ENCODE measurements at regions not wholly inside any gene's neighbourhood (a gene's known extent, or its start where the extent isn't known, plus 50 kb on each side); places are given as distances from the start of the nearest gene placed in this dataset.

DNA sequence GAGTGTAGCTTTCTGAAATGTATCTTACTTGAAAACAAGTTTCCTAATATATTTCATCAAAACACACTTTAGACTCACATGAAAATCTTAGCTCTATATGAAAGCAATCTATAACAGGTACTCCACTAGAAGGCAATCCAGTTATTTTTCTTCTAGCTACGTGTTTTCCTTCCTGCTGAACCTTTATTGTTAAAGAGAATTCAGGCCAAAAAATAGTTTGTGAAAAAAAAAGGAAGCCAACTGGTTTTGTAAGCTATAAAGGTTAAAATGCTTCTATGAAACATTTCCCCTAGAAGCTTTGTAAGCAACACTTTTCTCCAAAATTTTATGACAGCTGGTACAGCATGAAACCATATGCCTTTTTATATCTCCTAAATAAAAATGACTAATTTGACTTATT is 304.7 kb upstream of the DIAPH2 start:
- TF ChIP-seq, protein P1, sequence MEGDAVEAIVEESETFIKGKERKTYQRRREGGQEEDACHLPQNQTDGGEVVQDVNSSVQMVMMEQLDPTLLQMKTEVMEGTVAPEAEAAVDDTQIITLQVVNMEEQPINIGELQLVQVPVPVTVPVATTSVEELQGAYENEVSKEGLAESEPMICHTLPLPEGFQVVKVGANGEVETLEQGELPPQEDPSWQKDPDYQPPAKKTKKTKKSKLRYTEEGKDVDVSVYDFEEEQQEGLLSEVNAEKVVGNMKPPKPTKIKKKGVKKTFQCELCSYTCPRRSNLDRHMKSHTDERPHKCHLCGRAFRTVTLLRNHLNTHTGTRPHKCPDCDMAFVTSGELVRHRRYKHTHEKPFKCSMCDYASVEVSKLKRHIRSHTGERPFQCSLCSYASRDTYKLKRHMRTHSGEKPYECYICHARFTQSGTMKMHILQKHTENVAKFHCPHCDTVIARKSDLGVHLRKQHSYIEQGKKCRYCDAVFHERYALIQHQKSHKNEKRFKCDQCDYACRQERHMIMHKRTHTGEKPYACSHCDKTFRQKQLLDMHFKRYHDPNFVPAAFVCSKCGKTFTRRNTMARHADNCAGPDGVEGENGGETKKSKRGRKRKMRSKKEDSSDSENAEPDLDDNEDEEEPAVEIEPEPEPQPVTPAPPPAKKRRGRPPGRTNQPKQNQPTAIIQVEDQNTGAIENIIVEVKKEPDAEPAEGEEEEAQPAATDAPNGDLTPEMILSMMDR (IDR thresholded peaks at IDR 0.05), result no peak
- H3K4me1 ChIP-seq, result no peaks in the 10 kb centered on the region
- no peaks in the 10 kb centered on the region for H3K36me3 ChIP-seq
- DNase-seq, result no peak
- H3K9me3 ChIP-seq, result no peaks in the 10 kb centered on the region
- no peak overlapping the region for H3K27ac ChIP-seq
- intact Hi-C loops (cut with DNase I; ENCODE audit: low total_unique reads), result no loop called here
- H3K27me3 ChIP-seq, result no peaks in the 10 kb centered on the region
- no peak overlapping the region for H3K4me3 ChIP-seq

DNA sequence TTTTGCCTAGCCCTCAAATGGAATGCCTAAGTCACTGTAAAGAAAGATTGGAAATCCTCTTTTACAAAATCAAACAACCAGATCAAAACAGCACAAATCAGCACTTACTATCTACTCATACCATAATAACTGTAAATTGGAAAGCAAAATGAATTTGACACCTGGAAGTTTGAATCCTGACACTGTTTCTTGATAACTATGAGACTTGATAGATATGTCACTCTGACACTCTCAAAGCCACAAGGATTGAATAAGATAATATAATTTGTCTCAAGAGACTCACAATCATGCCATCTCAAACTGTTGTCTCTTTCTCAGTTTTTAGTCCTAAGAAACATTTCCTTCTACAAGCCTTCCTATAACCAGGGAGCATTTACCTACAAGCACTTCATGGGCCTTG is 302.6 kb upstream of the DIAPH2 start:
- Histone ChIP-seq H3K27me3 (no peaks in the 10 kb centered on the region), H3K4me3 (no peak overlapping the region), H3K36me3 (no peaks in the 10 kb centered on the region), H3K4me1 (no peaks in the 10 kb centered on the region), H3K27ac (no peak overlapping the region), H3K9me3 (no peaks in the 10 kb centered on the region)
- intact Hi-C loops (cut with DNase I; ENCODE audit: low total_unique reads), result no loop called here
- no peak for DNase-seq
- TF ChIP-seq, protein P1 (IDR thresholded peaks at IDR 0.05), result no peak

DNA sequence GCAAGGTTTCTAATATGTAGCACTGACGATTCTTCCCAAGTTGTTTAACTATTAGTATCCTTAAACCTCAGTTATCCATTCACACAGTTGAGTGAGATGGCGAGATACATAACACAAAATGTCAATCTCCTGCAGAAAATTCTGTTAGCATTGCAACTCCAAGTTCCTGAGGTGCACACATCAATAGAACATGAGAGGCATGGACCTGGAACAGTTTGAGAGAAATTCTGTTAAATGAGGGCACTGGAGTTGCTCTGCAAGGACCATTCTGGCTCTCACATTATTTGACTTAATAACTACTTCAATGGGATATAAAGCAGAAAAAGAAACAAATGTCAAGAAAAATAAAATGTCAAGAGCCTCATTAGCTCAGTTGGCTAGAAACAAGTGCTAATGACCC is 301.2 kb upstream of the DIAPH2 start:
- Histone ChIP-seq H3K36me3 (no peaks in the 10 kb centered on the region), H3K4me3 (no peak overlapping the region), H3K9me3 (no peaks in the 10 kb centered on the region), H3K27me3 (no peaks in the 10 kb centered on the region), H3K27ac (no peak overlapping the region), H3K4me1 (no peaks in the 10 kb centered on the region)
- DNase-seq, result no peak
- intact Hi-C loops (cut with DNase I; ENCODE audit: low total_unique reads), result no loop called here
- TF ChIP-seq, protein P1 (IDR thresholded peaks at IDR 0.05), result no peak

- DNase-seq, result no peak
- no peak overlapping the region for H3K27ac ChIP-seq
- no peaks in the 10 kb centered on the region for H3K27me3 ChIP-seq
- no peaks in the 10 kb centered on the region for H3K9me3 ChIP-seq
- H3K4me1 ChIP-seq, result no peaks in the 10 kb centered on the region
- intact Hi-C loops (cut with DNase I; ENCODE audit: low total_unique reads), result no loop called here
- TF ChIP-seq, protein P1 (IDR thresholded peaks at IDR 0.05), result no peak
- no peak overlapping the region for H3K4me3 ChIP-seq
- H3K36me3 ChIP-seq, result no peaks in the 10 kb centered on the region
Measured at GRCh38 chrX:96386325-96386724, 298.3 kb upstream of the DIAPH2 start.

- no peak for DNase-seq
- Histone ChIP-seq H3K9me3 (no peaks in the 10 kb centered on the region), H3K4me1 (no peaks in the 10 kb centered on the region), H3K27me3 (no peaks in the 10 kb centered on the region), H3K36me3 (no peaks in the 10 kb centered on the region), H3K27ac (no peak overlapping the region), H3K4me3 (no peak overlapping the region)
- TF ChIP-seq, protein P1 (IDR thresholded peaks at IDR 0.05), result no peak
- intact Hi-C loops (cut with DNase I; ENCODE audit: low total_unique reads), result no loop called here
Measured at GRCh38 chrX:96386981-96387380, 297.7 kb upstream of the DIAPH2 start.

- H3K27ac ChIP-seq, result no peak overlapping the region
- TF ChIP-seq, protein P1 (IDR thresholded peaks at IDR 0.05), result no peak
- no peaks in the 10 kb centered on the region for H3K4me1 ChIP-seq
- no peaks in the 10 kb centered on the region for H3K9me3 ChIP-seq
- no peaks in the 10 kb centered on the region for H3K36me3 ChIP-seq
- no peak overlapping the region for H3K4me3 ChIP-seq
- DNase-seq, result no peak
- intact Hi-C loops (cut with DNase I; ENCODE audit: low total_unique reads), result no loop called here
- H3K27me3 ChIP-seq, result no peaks in the 10 kb centered on the region
Measured at GRCh38 chrX:96387801-96388200, 296.8 kb upstream of the DIAPH2 start.

Data from tibial artery (tissue), 4 donors.